H9 (cell line): ENCODE measurements at regions not wholly inside any gene's neighbourhood (a gene's known extent, or its start where the extent isn't known, plus 50 kb on each side); places are given as distances from the start of the nearest gene placed in this dataset.

Experiments used
- DNase-seq: peaks from one replicate; pipeline ENCODE4 v3.0.0-alpha.2; 2017
- H2AFZ ChIP-seq: one replicate; pipeline ENCODE4 v1.6.1; 2013; ENCODE audit warnings: mild to moderate bottlenecking, low read length, control low read depth, moderate library complexity
- H2AK5ac ChIP-seq: 2 replicates; pipeline ENCODE4 v1.6.1; 2013; ENCODE audit warnings: low read length, control low read depth, mixed read lengths; ENCODE audit not compliant: insufficient read length
- H2BK120ac ChIP-seq: one replicate; pipeline ENCODE4 v1.6.1; 2013; ENCODE audit warnings: low read depth, mild to moderate bottlenecking, low read length, control low read depth, inconsistent platforms; ENCODE audit not compliant: poor library complexity, severe bottlenecking
- H2BK12ac ChIP-seq: 2 replicates; pipeline ENCODE4 v1.6.1; 2013; ENCODE audit warnings: low read length, control low read depth, mixed read lengths, low read depth; ENCODE audit not compliant: insufficient read length
- H2BK15ac ChIP-seq: 2 replicates; pipeline ENCODE4 v1.6.1; 2013; ENCODE audit warnings: low read depth, low read length, control low read depth
- H2BK20ac ChIP-seq: one replicate; pipeline ENCODE4 v1.6.1; 2013; ENCODE audit warnings: low read depth, mild to moderate bottlenecking, low read length, control low read depth, inconsistent platforms; ENCODE audit not compliant: poor library complexity, severe bottlenecking
- H2BK5ac ChIP-seq: 2 replicates; pipeline ENCODE4 v1.6.1; 2013; ENCODE audit warnings: low read length, control low read depth, mixed read lengths; ENCODE audit not compliant: insufficient read length
- H3K14ac ChIP-seq: 2 replicates; pipeline ENCODE4 v1.6.1; 2013; ENCODE audit warnings: low read length, control low read depth; ENCODE audit not compliant: insufficient read depth
- H3K18ac ChIP-seq: 2 replicates; pipeline ENCODE4 v1.6.1; 2013; ENCODE audit warnings: low read depth, mild to moderate bottlenecking, mixed read lengths, low read length, control low read depth; ENCODE audit not compliant: insufficient read length
- H3K23ac ChIP-seq: 2 replicates; pipeline ENCODE4 v1.6.1; 2013; ENCODE audit warnings: low read length, control low read depth, mixed read lengths, low read depth; ENCODE audit not compliant: insufficient read length
- H3K23me2 ChIP-seq: 2 replicates; pipeline ENCODE4 v1.6.1; 2013; ENCODE audit warnings: low read depth, mild to moderate bottlenecking, mixed read lengths, low read length, control low read depth; ENCODE audit not compliant: insufficient read length, poor library complexity, severe bottlenecking
- H3K27ac ChIP-seq: 2 replicates; pipeline ENCODE4 v1.5.1; 2013; ENCODE audit warnings: low read length, control low read depth, mixed read lengths, low read depth; ENCODE audit not compliant: insufficient read length
- H3K27me3 ChIP-seq: 2 replicates; pipeline ENCODE4 v1.6.1; 2013; ENCODE audit warnings: low read length, control low read depth, inconsistent platforms; ENCODE audit not compliant: insufficient read depth
- H3K4ac ChIP-seq: 2 replicates; pipeline ENCODE4 v1.6.1; 2013; ENCODE audit warnings: low read depth, mild to moderate bottlenecking, control low read depth, inconsistent platforms, low read length, moderate library complexity
- H3K4me1 ChIP-seq: 2 replicates; pipeline ENCODE4 v1.6.1; 2013; ENCODE audit warnings: low read length, control low read depth, inconsistent platforms; ENCODE audit not compliant: insufficient read depth
- H3K4me2 ChIP-seq: 2 replicates; pipeline ENCODE4 v1.6.1; 2013; ENCODE audit warnings: low read length, control low read depth, mixed read lengths; ENCODE audit not compliant: insufficient read length, insufficient read depth
- H3K56ac ChIP-seq: 2 replicates; pipeline ENCODE4 v1.6.1; 2013; ENCODE audit warnings: low read depth, mild to moderate bottlenecking, mixed read lengths, low read length, control low read depth; ENCODE audit not compliant: insufficient read length
- H3K79me1 ChIP-seq: 2 replicates; pipeline ENCODE4 v1.6.1; 2013; ENCODE audit warnings: low read depth, mild to moderate bottlenecking, moderate library complexity, low read length, control low read depth, inconsistent platforms; ENCODE audit not compliant: insufficient read depth, poor library complexity, severe bottlenecking
- H3K79me2 ChIP-seq: 2 replicates; pipeline ENCODE4 v1.6.1; 2013; ENCODE audit warnings: low read length, control low read depth, inconsistent platforms; ENCODE audit not compliant: insufficient read depth
- H3K9ac ChIP-seq: 2 replicates; pipeline ENCODE4 v1.6.1; 2013; ENCODE audit warnings: low read length, control low read depth, mixed read lengths; ENCODE audit not compliant: insufficient read length; ENCODE audit errors: extremely low read depth
- H3K9me3 ChIP-seq: one replicate; pipeline ENCODE4 v1.6.1; 2013; ENCODE audit warnings: low read depth, low read length, inconsistent platforms; ENCODE audit not compliant: control insufficient read depth
- H3T11ph ChIP-seq: one replicate; pipeline ENCODE4 v1.6.1; 2013; ENCODE audit warnings: mild to moderate bottlenecking, low read length, control low read depth, inconsistent platforms
- H4K20me1 ChIP-seq: one replicate; pipeline ENCODE4 v1.6.1; 2013; ENCODE audit not compliant: control insufficient read depth, insufficient read length, insufficient read depth
- H4K5ac ChIP-seq: 2 replicates; pipeline ENCODE4 v1.6.1; 2013; ENCODE audit warnings: low read depth, mild to moderate bottlenecking, mixed read lengths, low read length, control low read depth; ENCODE audit not compliant: insufficient read length
- H4K8ac ChIP-seq: replicated peaks from 2 replicates; pipeline ENCODE4 v1.6.1; 2013; ENCODE audit warnings: low read length, control low read depth, mixed read lengths, low read depth; ENCODE audit not compliant: insufficient read length
- H4K91ac ChIP-seq: 2 replicates; pipeline ENCODE4 v1.6.1; 2013; ENCODE audit warnings: low read depth, mild to moderate bottlenecking, moderate library complexity, mixed read lengths, low read length, control low read depth; ENCODE audit not compliant: insufficient read length
- H3K27ac Mint-ChIP-seq, 3 experiments: 2 replicates in 2 of 3; 3 replicates in 1 of 3; pipeline ENCODE4 v1.8.0; 2020 to 2021; ENCODE audit warnings: mixed read lengths in 3 of 3, mild to moderate bottlenecking in 1 of 3, moderate library complexity in 1 of 3
- H3K27me3 Mint-ChIP-seq: 2 replicates; pipeline ENCODE4 v1.8.0; 2021; ENCODE audit warnings: low read depth, mild to moderate bottlenecking, moderate library complexity, mixed read lengths
- H3K36me3 Mint-ChIP-seq, 3 experiments: 2 replicates in 2 of 3; 3 replicates in 1 of 3; pipeline ENCODE4 v1.8.0; 2020 to 2021; ENCODE audit warnings: low read depth in 3 of 3, mixed read lengths in 3 of 3; ENCODE audit not compliant: insufficient read depth in 1 of 3
- H3K4me1 Mint-ChIP-seq, 2 experiments: 2 replicates each; pipeline ENCODE4 v1.8.0; 2020; ENCODE audit warnings: mixed read lengths in 2 of 2
- H3K4me3 Mint-ChIP-seq, 2 experiments: 2 replicates in 1 of 2; 3 replicates in 1 of 2; pipeline ENCODE4 v1.8.0; 2020 to 2021; ENCODE audit warnings: mild to moderate bottlenecking in 2 of 2, mixed read lengths in 2 of 2, moderate library complexity in 1 of 2
- H3K9me3 Mint-ChIP-seq, 2 experiments: 2 replicates in 1 of 2; 3 replicates in 1 of 2; pipeline ENCODE4 v1.8.0; 2020; ENCODE audit warnings: mild to moderate bottlenecking in 2 of 2, mixed read lengths in 2 of 2, moderate library complexity in 1 of 2
- WGBS: extraction: QIAGEN DNeasy Blood & Tissue Kit; methylation state at CpG from one replicate; pipeline ENCODE4 v1.1.7; 2013; ENCODE audit warnings: missing lambda C conversion rate, low lambda C conversion rate, mixed read lengths; ENCODE audit not compliant: insufficient read length; ENCODE audit errors: extremely low coverage; 5-methylcytosine and 5-hydroxymethylcytosine counted together
- TF ChIP-seq, protein P1 (sequence below): fragments of 200-600 bp; sonication (generic); conservative IDR thresholded peaks from 3 replicates; pipeline ENCODE4 v1.8.0; 2021; ENCODE audit warnings: antibody characterized with exemption, mild to moderate bottlenecking

DNA sequence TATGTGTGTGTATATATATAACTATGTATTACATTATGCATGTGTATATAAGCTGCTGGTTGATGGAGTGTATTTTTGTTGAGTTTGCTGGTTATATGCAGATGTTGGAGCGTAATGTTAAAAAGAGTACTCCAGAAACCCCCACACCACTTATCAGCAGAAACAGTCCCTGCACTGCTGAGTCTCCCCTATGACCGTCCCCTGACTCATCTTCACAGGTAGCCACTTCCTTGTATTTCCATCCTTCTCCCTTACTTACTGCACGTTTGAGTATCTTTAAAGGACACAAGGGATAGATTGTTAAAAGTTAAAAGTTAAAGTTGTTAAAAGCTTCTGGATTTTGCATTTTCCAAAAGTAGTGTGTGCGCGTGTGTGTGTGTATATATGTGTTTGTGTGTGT, 853.9 kb upstream of the EEF2KMT start:
- no peaks in the 10 kb centered on the region for H4K20me1 ChIP-seq
- no peak overlapping the region for H3T11ph ChIP-seq
- H3K9ac ChIP-seq = no peak overlapping the region
- H4K8ac ChIP-seq = no peak overlapping the region
- H3K4me2 ChIP-seq = no peak overlapping the region
- Mint-ChIP-seq H3K27me3 (no peaks in the 10 kb centered on the region; the same call in 1 of the 2 replicates), H3K27ac (no peak overlapping the region), H3K4me1 (peaks cover 4 to 7% of the 10 kb centered on the region in 2 experiments; a peak in 2 of 4 replicates), H3K36me3 (no peaks in the 10 kb centered on the region; a peak in 1 of 7 replicates), H3K9me3 (no peaks in the 10 kb centered on the region), H3K4me3 (no peak overlapping the region)
- no peak overlapping the region for H2AK5ac ChIP-seq
- no peak overlapping the region for H3K14ac ChIP-seq
- H3K4me1 ChIP-seq = no peaks in the 10 kb centered on the region
- H2BK15ac ChIP-seq = no peak overlapping the region
- no peak overlapping the region for H2BK5ac ChIP-seq
- no peak overlapping the region for H2AFZ ChIP-seq
- no peak overlapping the region for H2BK120ac ChIP-seq
- no peaks in the 10 kb centered on the region for H3K79me1 ChIP-seq
- H3K23ac ChIP-seq = no peak overlapping the region
- H3K23me2 ChIP-seq = no peaks in the 10 kb centered on the region
- no peaks in the 10 kb centered on the region for H3K79me2 ChIP-seq
- no peaks in the 10 kb centered on the region for H3K27me3 ChIP-seq
- H4K5ac ChIP-seq = no peak overlapping the region
- H3K9me3 ChIP-seq = no peaks in the 10 kb centered on the region
- WGBS = no CpG with 5 or more reads among the region's 5 CpGs
- H3K4ac ChIP-seq = no peak overlapping the region
- H2BK20ac ChIP-seq = no peak overlapping the region
- H3K56ac ChIP-seq = no peak overlapping the region
- no peak overlapping the region for H3K27ac ChIP-seq
- no peak for DNase-seq
- TF ChIP-seq, protein P1, sequence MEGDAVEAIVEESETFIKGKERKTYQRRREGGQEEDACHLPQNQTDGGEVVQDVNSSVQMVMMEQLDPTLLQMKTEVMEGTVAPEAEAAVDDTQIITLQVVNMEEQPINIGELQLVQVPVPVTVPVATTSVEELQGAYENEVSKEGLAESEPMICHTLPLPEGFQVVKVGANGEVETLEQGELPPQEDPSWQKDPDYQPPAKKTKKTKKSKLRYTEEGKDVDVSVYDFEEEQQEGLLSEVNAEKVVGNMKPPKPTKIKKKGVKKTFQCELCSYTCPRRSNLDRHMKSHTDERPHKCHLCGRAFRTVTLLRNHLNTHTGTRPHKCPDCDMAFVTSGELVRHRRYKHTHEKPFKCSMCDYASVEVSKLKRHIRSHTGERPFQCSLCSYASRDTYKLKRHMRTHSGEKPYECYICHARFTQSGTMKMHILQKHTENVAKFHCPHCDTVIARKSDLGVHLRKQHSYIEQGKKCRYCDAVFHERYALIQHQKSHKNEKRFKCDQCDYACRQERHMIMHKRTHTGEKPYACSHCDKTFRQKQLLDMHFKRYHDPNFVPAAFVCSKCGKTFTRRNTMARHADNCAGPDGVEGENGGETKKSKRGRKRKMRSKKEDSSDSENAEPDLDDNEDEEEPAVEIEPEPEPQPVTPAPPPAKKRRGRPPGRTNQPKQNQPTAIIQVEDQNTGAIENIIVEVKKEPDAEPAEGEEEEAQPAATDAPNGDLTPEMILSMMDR = no peak
- no peak overlapping the region for H3K18ac ChIP-seq
- no peak overlapping the region for H4K91ac ChIP-seq
- no peak overlapping the region for H2BK12ac ChIP-seq
